IMR-90 (cell line): ENCODE measurements at regions not wholly inside any gene's neighbourhood (a gene's known extent, or its start where the extent isn't known, plus 50 kb on each side); places are given as distances from the start of the nearest gene placed in this dataset.

Experiments used
- ATAC-seq: fragments of 200-7000 bp; cut with Tn5 transposase; 2 replicates; pipeline ENCODE4 v1.9.1; 2020; ENCODE audit warnings: low read depth, mild to moderate bottlenecking, moderate library complexity
- BruUV-seq: library from RNA; stranded (reverse); fragments of 400-500 nt; replicated peaks from 2 replicates; lab custom pipeline; 2021; lab: Mats Ljungman, UMichigan
- CTCF ChIA-PET: fragments of 300-600 bp; formaldehyde crosslinking; extraction: SDS; loops from one replicate; lab custom pipeline; 2021; ENCODE audit warnings: antibody characterized with exemption; lab: Yijun Ruan, JAX
- POLR2A ChIA-PET: fragments of 300-600 bp; sonication (Branson Sonifier 250); formaldehyde crosslinking; loops from one replicate; lab custom pipeline; 2022; ENCODE audit warnings: antibody characterized with exemption; ENCODE audit not compliant: unreplicated experiment; lab: Charles Lee
- DNase-seq: peaks from one replicate; pipeline ENCODE4 v3.0.0; 2013
- H2AFZ ChIP-seq: replicated peaks from 2 replicates; pipeline ENCODE3; 2013; ENCODE audit warnings: low read length, mild to moderate bottlenecking; ENCODE audit not compliant: poor library complexity
- H2AK5ac ChIP-seq: 2 replicates; pipeline ENCODE4 v1.6.1; 2013; ENCODE audit warnings: low read depth, low read length, inconsistent platforms
- H2AK9ac ChIP-seq: replicated peaks from 2 replicates; pipeline ENCODE3; 2013; ENCODE audit warnings: mild to moderate bottlenecking, low read depth, low read length, moderate library complexity; ENCODE audit not compliant: poor library complexity
- H2BK120ac ChIP-seq: 2 replicates; pipeline ENCODE4 v1.6.1; 2013; ENCODE audit warnings: low read depth, low read length, inconsistent platforms
- H2BK15ac ChIP-seq: 3 replicates; pipeline ENCODE4 v1.6.1; 2013; ENCODE audit warnings: low read depth, low read length, inconsistent platforms
- H2BK20ac ChIP-seq: 2 replicates; pipeline ENCODE4 v1.6.1; 2013; ENCODE audit warnings: low read depth, mild to moderate bottlenecking, inconsistent platforms, low read length, moderate library complexity
- H2BK5ac ChIP-seq: 2 replicates; pipeline ENCODE4 v1.6.1; 2013; ENCODE audit warnings: mild to moderate bottlenecking, low read depth, low read length, inconsistent platforms; ENCODE audit not compliant: poor library complexity, severe bottlenecking
- H3K14ac ChIP-seq: replicated peaks from 2 replicates; pipeline ENCODE4 v1.6.1; 2013; ENCODE audit warnings: low read depth, low read length, inconsistent platforms
- H3K18ac ChIP-seq: 2 replicates; pipeline ENCODE4 v1.6.1; 2013; ENCODE audit warnings: low read depth, low read length, control low read depth
- H3K23ac ChIP-seq: 2 replicates; pipeline ENCODE4 v1.6.1; 2013; ENCODE audit warnings: low read depth, low read length, inconsistent platforms
- H3K27ac ChIP-seq: 2 replicates; pipeline ENCODE4 v1.5.1; 2013; ENCODE audit warnings: mild to moderate bottlenecking, control low read depth, low read length; ENCODE audit not compliant: insufficient read depth
- H3K27me3 ChIP-seq: 2 replicates; pipeline ENCODE4 v1.6.1; 2013; ENCODE audit warnings: low read length; ENCODE audit not compliant: control insufficient read depth, insufficient read depth
- H3K36me3 ChIP-seq: 2 replicates; pipeline ENCODE4 v1.6.1; 2013; ENCODE audit warnings: low read length, mixed read lengths; ENCODE audit not compliant: control insufficient read depth, insufficient read depth
- H3K4ac ChIP-seq: 2 replicates; pipeline ENCODE4 v1.6.1; 2013; ENCODE audit warnings: low read depth, low read length, inconsistent platforms
- H3K4me1 ChIP-seq: 2 replicates; pipeline ENCODE4 v1.6.1; 2013; ENCODE audit warnings: low read length, mixed read lengths; ENCODE audit not compliant: control insufficient read depth, insufficient read depth
- H3K4me2 ChIP-seq: 2 replicates; pipeline ENCODE4 v1.6.1; 2013; ENCODE audit warnings: low read depth, mild to moderate bottlenecking, control low read depth, low read length, moderate library complexity
- H3K4me3 ChIP-seq: 2 replicates; pipeline ENCODE4 v1.5.1; 2013; ENCODE audit warnings: low read depth, mild to moderate bottlenecking, control low read depth, low read length, moderate library complexity; ENCODE audit not compliant: insufficient read depth
- H3K56ac ChIP-seq: 2 replicates; pipeline ENCODE4 v1.6.1; 2013; ENCODE audit warnings: low read length, inconsistent platforms; ENCODE audit not compliant: insufficient read depth; ENCODE audit errors: extremely low read depth
- H3K79me1 ChIP-seq, 2 experiments: 2 replicates each; pipeline ENCODE4 v1.6.1; 2013; ENCODE audit warnings: low read length in 2 of 2, inconsistent platforms in 1 of 2, low read depth in 1 of 2
- H3K9ac ChIP-seq: 2 replicates; pipeline ENCODE4 v1.6.1; 2013; ENCODE audit warnings: low read depth, low read length, control low read depth
- H3K9me1 ChIP-seq: 2 replicates; pipeline ENCODE4 v1.6.1; 2013; ENCODE audit warnings: low read length, inconsistent platforms; ENCODE audit not compliant: insufficient read depth
- H3K9me3 ChIP-seq: 2 replicates; pipeline ENCODE4 v1.6.1; 2013; ENCODE audit warnings: low read length; ENCODE audit not compliant: control insufficient read depth, insufficient read depth
- H4K20me1 ChIP-seq: 2 replicates; pipeline ENCODE4 v1.6.1; 2013; ENCODE audit warnings: low read length, inconsistent platforms; ENCODE audit not compliant: insufficient read depth
- H4K5ac ChIP-seq: 2 replicates; pipeline ENCODE4 v1.6.1; 2013; ENCODE audit warnings: mild to moderate bottlenecking, low read depth, low read length, control low read depth
- H4K8ac ChIP-seq, 2 experiments: 2 replicates each; pipeline ENCODE4 v1.6.1; 2013; ENCODE audit warnings: low read depth in 2 of 2, low read length in 2 of 2, control low read depth in 1 of 2, inconsistent platforms in 1 of 2
- H4K91ac ChIP-seq: 2 replicates; pipeline ENCODE4 v1.6.1; 2013; ENCODE audit warnings: low read depth, low read length, inconsistent platforms; ENCODE audit not compliant: insufficient read depth
- CEBPB ChIP-seq: IDR thresholded peaks from 2 replicates; pipeline ENCODE4 v1.6.1; 2012; ENCODE audit warnings: low read depth, low read length, improper control_type of control experiment
- CHD1 ChIP-seq: IDR thresholded peaks from 2 replicates; pipeline ENCODE4 v1.6.1; 2012; ENCODE audit warnings: low read depth, low read length, improper control_type of control experiment
- ELK1 ChIP-seq: fragments of 150-350 bp; IDR thresholded peaks from 2 replicates; pipeline ENCODE4 v1.6.1; 2016; ENCODE audit warnings: low read depth, mild to moderate bottlenecking, low read length, moderate library complexity, borderline replicate concordance
- FOS ChIP-seq: fragments of 150-350 bp; IDR thresholded peaks from 2 replicates; pipeline ENCODE4 v1.6.1; 2016; ENCODE audit warnings: low read depth, low read length
- MAFK ChIP-seq: IDR thresholded peaks from 2 replicates; pipeline ENCODE4 v1.6.1; 2012; ENCODE audit warnings: low read depth, low read length, improper control_type of control experiment
- MAZ ChIP-seq: IDR thresholded peaks from 2 replicates; pipeline ENCODE4 v1.6.1; 2012; ENCODE audit warnings: low read depth, mild to moderate bottlenecking, low read length, improper control_type of control experiment, moderate library complexity, borderline replicate concordance
- MXI1 ChIP-seq: IDR thresholded peaks from 2 replicates; pipeline ENCODE4 v1.6.1; 2012; ENCODE audit warnings: low read depth, mild to moderate bottlenecking, low read length, moderate library complexity, borderline replicate concordance
- NFE2L2 ChIP-seq: fragments of 150-350 bp; IDR thresholded peaks from 2 replicates; pipeline ENCODE4 v1.6.1; 2016; ENCODE audit warnings: low read depth, mild to moderate bottlenecking, low read length
- POLR2A ChIP-seq: IDR thresholded peaks from 2 replicates; pipeline ENCODE4 v1.6.1; 2012; ENCODE audit warnings: mild to moderate bottlenecking, low read depth, low read length
- RAD21 ChIP-seq: IDR thresholded peaks from 2 replicates; pipeline ENCODE4 v1.6.1; 2012; ENCODE audit warnings: low read length, improper control_type of control experiment
- RCOR1 ChIP-seq: IDR thresholded peaks from 2 replicates; pipeline ENCODE4 v1.6.1; 2012; ENCODE audit warnings: mild to moderate bottlenecking, low read length, improper control_type of control experiment; ENCODE audit not compliant: insufficient replicate concordance
- RFX5 ChIP-seq: IDR thresholded peaks from 2 replicates; pipeline ENCODE4 v1.8.0; 2012; ENCODE audit warnings: low read depth, mild to moderate bottlenecking, low read length, moderate library complexity
- SMC3 ChIP-seq: fragments of 150-350 bp; IDR thresholded peaks from 2 replicates; pipeline ENCODE4 v1.6.1; 2016; ENCODE audit warnings: low read depth, mild to moderate bottlenecking, antibody characterized with exemption, low read length, moderate library complexity
- USF2 ChIP-seq: fragments of 150-350 bp; IDR thresholded peaks from 2 replicates; pipeline ENCODE4 v1.6.1; 2017; ENCODE audit warnings: mild to moderate bottlenecking, antibody characterized with exemption, low read length, low read depth
- WGBS, 2 experiments: methylation state at CpG; one replicate each; pipeline versions ENCODE4 v1.1.5 to v1.1.7; 2013; ENCODE audit warnings: missing lambda C conversion rate in 2 of 2; ENCODE audit not compliant: insufficient read length in 1 of 2; ENCODE audit errors: extremely low coverage in 2 of 2; 5-methylcytosine and 5-hydroxymethylcytosine counted together
- dilution Hi-C: fragments of 300-500 bp; cut with HindIII; formaldehyde crosslinking; loops from one replicate; pipeline ENCODE4 v1.14.3; 2018; ENCODE audit warnings: low sequenced_read_pairs; ENCODE audit not compliant: unreplicated experiment
- in situ Hi-C: fragments of 300-500 bp; cut with MboI; formaldehyde crosslinking; loops from 3 replicates; pipeline ENCODE4 v1.14.3; 2019; ENCODE audit warnings: low sequenced_read_pairs, inconsistent platforms, mixed read lengths
- intact Hi-C: fragments of 100-400 bp; cut with micrococcal nuclease; formaldehyde crosslinking; loops from 2 replicates; pipeline ENCODE4 v1.10.0; 2022

- Histone ChIP-seq H2AFZ (no peak overlapping the region), H3K56ac (no peak overlapping the region), H2BK5ac (no peak overlapping the region), H3K27me3 (no peaks in the 10 kb centered on the region), H2BK20ac (no peak overlapping the region), H2BK15ac (no peak overlapping the region), H3K9me3 (peaks cover 22% of the 10 kb centered on the region), H3K23ac (no peak overlapping the region), H3K27ac (no peak overlapping the region), H3K79me1 (no peaks in the 10 kb centered on the region), H3K36me3 (no peaks in the 10 kb centered on the region), H4K91ac (no peak overlapping the region), H2BK120ac (no peak overlapping the region), H4K8ac (no peak overlapping the region), H3K4me1 (no peaks in the 10 kb centered on the region), H3K9ac (no peak overlapping the region), H2AK5ac (no peak overlapping the region), H3K18ac (no peak overlapping the region), H3K14ac (no peak overlapping the region), H4K20me1 (no peaks in the 10 kb centered on the region), H3K4me3 (no peak overlapping the region), H3K4ac (no peak overlapping the region), H3K9me1 (no peaks in the 10 kb centered on the region), H3K4me2 (no peak overlapping the region), H2AK9ac (no peak overlapping the region), H4K5ac (no peak overlapping the region)
- no peak for ATAC-seq
- TF ChIP-seq CEBPB, result no peak
- TF ChIP-seq USF2, result no peak
- TF ChIP-seq RFX5, result no peak
- TF ChIP-seq MXI1, result no peak
- no peak for TF ChIP-seq MAFK
- TF ChIP-seq MAZ, result no peak
- TF ChIP-seq RCOR1, result no peak
- TF ChIP-seq CHD1, result no peak
- no peak for TF ChIP-seq POLR2A
- no peak for TF ChIP-seq ELK1
- no peak for TF ChIP-seq SMC3
- no peak for TF ChIP-seq NFE2L2
- no peak for TF ChIP-seq RAD21
- no peak for TF ChIP-seq FOS
- in situ Hi-C loops (no loop called here), dilution Hi-C loops (no loop called here), intact Hi-C loops (no loop called here)
- POLR2A ChIA-PET, result no interaction called here
- no TSS peak for BruUV-seq
- no peak for DNase-seq
- CTCF ChIA-PET, result no interaction called here
- no CpG with 5 or more reads among the region's 2 CpGs for WGBS, 2 experiments
Measured at GRCh38 chr10:121098751-121099150, 247.6 kb downstream of the WDR11 start.
